SK-N-SH (cell line): ENCODE measurements at regions not wholly inside any gene's neighbourhood (a gene's known extent, or its start where the extent isn't known, plus 50 kb on each side); places are given as distances from the start of the nearest gene placed in this dataset.

Experiments used
- CTCF ChIA-PET: fragments of 300-600, 350-600 bp; formaldehyde crosslinking; extraction: SDS; loops from one replicate; lab custom pipeline; 2021; lab: Yijun Ruan, JAX
- POLR2A ChIA-PET: fragments of 350-600 bp; sonication (Branson Sonifier 250); formaldehyde crosslinking; extraction: SDS; loops from one replicate; lab custom pipeline; 2020; ENCODE audit warnings: antibody characterized with exemption, inconsistent platforms; lab: Yijun Ruan, JAX
- DNase-seq: peaks from one replicate; pipeline ENCODE4 v3.0.0; 2012
- H2AFZ ChIP-seq: fragments of 200-600 bp; sonication (generic); 2 replicates; pipeline ENCODE4 v1.8.1; 2016; ENCODE audit warnings: antibody characterized with exemption, mild to moderate bottlenecking, low read depth
- H3F3A ChIP-seq: fragments of 200-600 bp; sonication (generic); replicated peaks from 2 replicates; pipeline ENCODE3; 2016; ENCODE audit warnings: antibody characterized with exemption, mild to moderate bottlenecking; ENCODE audit not compliant: insufficient read depth
- H3K27ac ChIP-seq, 2 experiments: fragments of 200-500 bp in 1 of 2; fragments of 200-600 bp in 1 of 2; sonication (Bioruptor generic) in 1 of 2; sonication (generic), shearing (Covaris generic) in 1 of 2; 2 replicates each; pipeline versions ENCODE4 v1.5.1 to v1.6.1; 2014 to 2016; ENCODE audit warnings: low read depth in 2 of 2, inconsistent platforms in 1 of 2, low read length in 1 of 2, mild to moderate bottlenecking in 1 of 2, mixed read lengths in 1 of 2
- H3K27me3 ChIP-seq: fragments of 200-600 bp; sonication (generic), shearing (Covaris generic); 2 replicates; pipeline ENCODE4 v1.6.1; 2016; ENCODE audit warnings: mixed run types; ENCODE audit not compliant: insufficient read depth
- H3K36me3 ChIP-seq, 2 experiments: fragments of 200-500 bp in 1 of 2; fragments of 200-600 bp in 1 of 2; sonication (Bioruptor generic) in 1 of 2; sonication (generic) in 1 of 2; replicated peaks in 1 of 2; 2 replicates each; pipeline versions ENCODE3 to v1.5.1; 2014 to 2016; ENCODE audit warnings: low read length in 1 of 2, mild to moderate bottlenecking in 1 of 2; ENCODE audit not compliant: insufficient read depth in 2 of 2, control insufficient read depth in 1 of 2
- H3K4me1 ChIP-seq, 2 experiments: fragments of 200-500 bp in 1 of 2; fragments of 200-600 bp in 1 of 2; sonication (Bioruptor generic) in 1 of 2; sonication (generic), shearing (Covaris generic) in 1 of 2; 2 replicates each; pipeline versions ENCODE4 v1.5.1 to v1.6.1; 2014 to 2016; ENCODE audit warnings: low read depth in 1 of 2, low read length in 1 of 2, mixed run types in 1 of 2; ENCODE audit not compliant: insufficient read depth in 2 of 2, control insufficient read depth in 1 of 2
- H3K4me2 ChIP-seq: fragments of 200-600 bp; sonication (generic), shearing (Covaris generic); 2 replicates; pipeline ENCODE4 v1.6.1; 2017; ENCODE audit warnings: mixed run types
- H3K4me3 ChIP-seq, 2 experiments: fragments of 200-500 bp in 1 of 2; fragments of 200-600 bp in 1 of 2; sonication (Bioruptor generic) in 1 of 2; sonication (generic), shearing (Covaris generic) in 1 of 2; 2 replicates each; pipeline versions ENCODE4 v1.5.1 to v1.8.1; 2014 to 2016; ENCODE audit warnings: low read depth in 2 of 2, inconsistent platforms in 1 of 2, low read length in 1 of 2, mild to moderate bottlenecking in 1 of 2, mixed read lengths in 1 of 2, moderate library complexity in 1 of 2
- H3K79me2 ChIP-seq: fragments of 200-600 bp; sonication (generic); 2 replicates; pipeline ENCODE4 v1.8.1; 2017; ENCODE audit warnings: mild to moderate bottlenecking; ENCODE audit not compliant: insufficient read depth
- H3K9ac ChIP-seq: fragments of 200-600 bp; sonication (generic); 2 replicates; pipeline ENCODE4 v1.6.1; 2017; ENCODE audit warnings: mixed run types
- H3K9me2 ChIP-seq: fragments of 200-600 bp; sonication (generic); 2 replicates; pipeline ENCODE4 v1.6.1; 2017; ENCODE audit warnings: mixed run types
- H3K9me3 ChIP-seq: fragments of 200-600 bp; sonication (generic); 2 replicates; pipeline ENCODE4 v1.6.1; 2017; ENCODE audit warnings: mixed run types, mild to moderate bottlenecking, moderate library complexity
- H4K20me1 ChIP-seq: fragments of 200-600 bp; sonication (generic); 2 replicates; pipeline ENCODE4 v1.6.1; 2017; ENCODE audit warnings: mild to moderate bottlenecking, mixed run types; ENCODE audit not compliant: insufficient read depth
- CHD2 ChIP-seq: fragments of 150-350 bp; IDR thresholded peaks from 2 replicates; pipeline ENCODE4 v1.6.1; 2018; ENCODE audit warnings: low read length; ENCODE audit not compliant: partially characterized antibody
- EP300 ChIP-seq, 2 experiments: IDR thresholded peaks; 2 replicates each; pipeline versions ENCODE4 v1.4.0 to v1.6.1; 2012; ENCODE audit warnings: borderline replicate concordance in 1 of 2, low read depth in 1 of 2, low read length in 1 of 2
- FOXJ3 ChIP-seq: sonication (generic); formaldehyde crosslinking; IDR thresholded peaks from 2 replicates; pipeline ENCODE4 v1.5.1; 2020; ENCODE audit warnings: mild to moderate bottlenecking, missing genetic modification reagents
- FOXM1 ChIP-seq: IDR thresholded peaks from 2 replicates; pipeline ENCODE4 v1.4.0; 2012; ENCODE audit warnings: low read depth, mild to moderate bottlenecking
- JUND ChIP-seq: IDR thresholded peaks from 2 replicates; pipeline ENCODE4 v1.4.0; 2012
- MXI1 ChIP-seq: IDR thresholded peaks from 2 replicates; pipeline ENCODE4 v1.6.1; 2012; ENCODE audit warnings: mild to moderate bottlenecking, low read depth, low read length, improper control_type of control experiment
- NFIC ChIP-seq: IDR thresholded peaks from 2 replicates; pipeline ENCODE4 v1.4.0; 2012; ENCODE audit warnings: borderline replicate concordance
- NRF1 ChIP-seq: IDR thresholded peaks from 2 replicates; pipeline ENCODE4 v1.6.1; 2012; ENCODE audit warnings: low read depth, mild to moderate bottlenecking, low read length
- POLR2AphosphoS5 ChIP-seq: IDR thresholded peaks from 2 replicates; pipeline ENCODE4 v1.6.1; 2012; ENCODE audit warnings: low read depth, low read length
- RAD21 ChIP-seq: IDR thresholded peaks from 2 replicates; pipeline ENCODE4 v1.6.1; 2012; ENCODE audit warnings: mild to moderate bottlenecking, low read length
- TCF12 ChIP-seq: IDR thresholded peaks from 2 replicates; pipeline ENCODE4 v1.4.0; 2012
- USF1 ChIP-seq: IDR thresholded peaks from 2 replicates; pipeline ENCODE4 v1.4.0; 2012; ENCODE audit warnings: low read depth, borderline replicate concordance
- WGBS: methylation state at CpG from one replicate; pipeline ENCODE4 v1.1.6; 2017; ENCODE audit warnings: low lambda C conversion rate; 5-methylcytosine and 5-hydroxymethylcytosine counted together
- TF ChIP-seq, protein P1 (sequence below): IDR thresholded peaks from 2 replicates; pipeline ENCODE4; 2012
- TF ChIP-seq, protein P2 (sequence below): IDR thresholded peaks from 2 replicates; pipeline ENCODE4 v1.4.0; 2012; ENCODE audit warnings: low read depth
- TF ChIP-seq, protein P3 (sequence below): IDR thresholded peaks from 2 replicates; pipeline ENCODE4 v1.4.0; 2012; ENCODE audit warnings: low read depth, borderline replicate concordance

- TF ChIP-seq, protein P1, sequence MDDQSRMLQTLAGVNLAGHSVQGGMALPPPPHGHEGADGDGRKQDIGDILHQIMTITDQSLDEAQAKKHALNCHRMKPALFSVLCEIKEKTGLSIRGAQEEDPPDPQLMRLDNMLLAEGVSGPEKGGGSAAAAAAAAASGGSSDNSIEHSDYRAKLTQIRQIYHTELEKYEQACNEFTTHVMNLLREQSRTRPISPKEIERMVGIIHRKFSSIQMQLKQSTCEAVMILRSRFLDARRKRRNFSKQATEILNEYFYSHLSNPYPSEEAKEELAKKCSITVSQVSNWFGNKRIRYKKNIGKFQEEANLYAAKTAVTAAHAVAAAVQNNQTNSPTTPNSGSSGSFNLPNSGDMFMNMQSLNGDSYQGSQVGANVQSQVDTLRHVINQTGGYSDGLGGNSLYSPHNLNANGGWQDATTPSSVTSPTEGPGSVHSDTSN, result peak; percentile 74
- TF ChIP-seq POLR2AphosphoS5 (peak; percentile 16; the same call in 1 of the 2 replicates), NRF1 (no peak), TCF12 (peak; percentile 75), CHD2 (no peak), FOXM1 (no peak; the same call in 1 of the 2 replicates), JUND (peak; percentile 56), MXI1 (no peak)
- TF ChIP-seq, protein P2, sequence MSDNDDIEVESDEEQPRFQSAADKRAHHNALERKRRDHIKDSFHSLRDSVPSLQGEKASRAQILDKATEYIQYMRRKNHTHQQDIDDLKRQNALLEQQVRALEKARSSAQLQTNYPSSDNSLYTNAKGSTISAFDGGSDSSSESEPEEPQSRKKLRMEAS, result no peak
- TF ChIP-seq, protein P3, sequence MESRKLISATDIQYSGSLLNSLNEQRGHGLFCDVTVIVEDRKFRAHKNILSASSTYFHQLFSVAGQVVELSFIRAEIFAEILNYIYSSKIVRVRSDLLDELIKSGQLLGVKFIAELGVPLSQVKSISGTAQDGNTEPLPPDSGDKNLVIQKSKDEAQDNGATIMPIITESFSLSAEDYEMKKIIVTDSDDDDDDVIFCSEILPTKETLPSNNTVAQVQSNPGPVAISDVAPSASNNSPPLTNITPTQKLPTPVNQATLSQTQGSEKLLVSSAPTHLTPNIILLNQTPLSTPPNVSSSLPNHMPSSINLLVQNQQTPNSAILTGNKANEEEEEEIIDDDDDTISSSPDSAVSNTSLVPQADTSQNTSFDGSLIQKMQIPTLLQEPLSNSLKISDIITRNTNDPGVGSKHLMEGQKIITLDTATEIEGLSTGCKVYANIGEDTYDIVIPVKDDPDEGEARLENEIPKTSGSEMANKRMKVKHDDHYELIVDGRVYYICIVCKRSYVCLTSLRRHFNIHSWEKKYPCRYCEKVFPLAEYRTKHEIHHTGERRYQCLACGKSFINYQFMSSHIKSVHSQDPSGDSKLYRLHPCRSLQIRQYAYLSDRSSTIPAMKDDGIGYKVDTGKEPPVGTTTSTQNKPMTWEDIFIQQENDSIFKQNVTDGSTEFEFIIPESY, result no peak
These were observed 313.2 kb upstream of the DKK2 start (continued) for GRCh38 chr4:107349266-107349665.

DNA sequence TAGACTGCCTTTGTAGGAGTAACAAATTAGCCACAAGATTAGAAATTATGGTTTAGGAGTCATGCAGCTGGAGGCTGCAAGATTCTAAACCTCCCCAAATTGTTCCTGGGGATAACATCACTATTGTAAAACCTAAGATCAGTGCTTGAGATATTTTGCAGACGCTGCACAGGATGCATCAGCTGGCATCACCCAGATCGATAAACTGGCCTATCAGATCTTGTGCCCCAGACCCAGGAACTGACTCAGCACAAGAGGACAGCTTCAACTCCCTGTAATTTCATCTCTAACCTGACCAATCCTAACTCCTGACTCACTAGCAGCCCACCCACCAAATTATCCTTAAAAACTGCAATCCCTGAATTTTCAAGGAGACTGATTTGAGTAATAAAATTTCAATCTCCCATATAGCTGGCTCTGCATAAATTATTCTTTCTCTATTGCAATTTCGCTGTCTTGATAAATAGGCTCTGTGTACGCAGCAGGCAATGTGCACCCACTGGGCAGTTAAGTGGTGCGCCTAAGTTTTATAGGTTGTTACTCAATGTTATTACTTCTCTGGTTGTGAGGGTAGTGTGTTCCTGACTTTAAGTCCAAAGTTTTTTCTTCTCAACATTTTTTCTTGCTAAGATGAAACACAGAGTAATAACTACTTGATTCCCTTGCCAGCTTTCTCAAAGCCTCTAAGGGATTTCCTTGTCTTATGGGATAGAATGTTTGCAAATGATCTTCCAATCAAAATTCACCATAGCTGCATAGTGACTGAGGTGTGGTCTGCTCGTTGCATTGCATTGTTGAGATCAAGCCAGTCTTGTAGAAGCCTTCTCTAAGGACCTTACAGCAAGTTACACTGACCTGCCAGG is 312.3 kb upstream of the DKK2 start:
- no peak for DNase-seq
- Histone ChIP-seq H3K9me2 (no peaks in the 10 kb centered on the region), H3K79me2 (no peaks in the 10 kb centered on the region), H3K9ac (no peak overlapping the region), H3K36me3 (no peaks in the 10 kb centered on the region), H3K4me2 (no peak overlapping the region), H3K27me3 (no peaks in the 10 kb centered on the region), H3F3A (peaks cover 9% of the 10 kb centered on the region)
- TF ChIP-seq, protein P1, result peak; percentile 50
- no peak for TF ChIP-seq RAD21
- peak in 1 of 2 experiments; percentile 48; a peak in 1 of 4 replicates for TF ChIP-seq EP300 (IDR thresholded peaks at IDR 0.05; ENCODE audit: borderline replicate concordance in 1 of 2, low read depth in 1 of 2, low read length in 1 of 2)
- TF ChIP-seq TCF12, result peak; percentile 45; the same call in 1 of the 2 replicates
- TF ChIP-seq FOXM1, result 0 out of 2 replicates have a peak, but pooled peaks have one; percentile 32
- TF ChIP-seq NFIC, result no peak
- TF ChIP-seq USF1, result no peak
- TF ChIP-seq FOXJ3 (CRISPR knock-in tag), result no peak
- TF ChIP-seq, all 33 proteins: peak for 4
- CTCF ChIA-PET, result no interaction called here
- H4K20me1 ChIP-seq, result no peaks in the 10 kb centered on the region
- no peak overlapping the region; the same call in 1 of the 2 replicates for H2AFZ ChIP-seq
- POLR2A ChIA-PET, result no interaction called here
- 66% methylated on average over 6 of the region's 6 CpGs for WGBS
- H3K4me3 ChIP-seq, result no peak overlapping the region
- H3K4me1 ChIP-seq, result peaks cover 7 to 21% of the 10 kb centered on the region in 2 experiments; a peak in 3 of 4 replicates
- H3K27ac ChIP-seq, result peak overlapping the region in 1 of 2 experiments; percentile 6; a peak in 2 of 4 replicates
- H3K9me3 ChIP-seq, result no peaks in the 10 kb centered on the region
